NCI-H2171 (cell line): ENCODE measurements at regions not wholly inside any gene's neighbourhood (a gene's known extent, or its start where the extent isn't known, plus 50 kb on each side); places are given as distances from the start of the nearest gene placed in this dataset.
A peak's percentile ranks its signal among the peaks of the same experiment; 100 is the strongest.

Experiments used
- DNase-seq: peaks from one replicate; lab custom pipeline; 2025; lab: John Stamatoyannopoulos, UW

DNA sequence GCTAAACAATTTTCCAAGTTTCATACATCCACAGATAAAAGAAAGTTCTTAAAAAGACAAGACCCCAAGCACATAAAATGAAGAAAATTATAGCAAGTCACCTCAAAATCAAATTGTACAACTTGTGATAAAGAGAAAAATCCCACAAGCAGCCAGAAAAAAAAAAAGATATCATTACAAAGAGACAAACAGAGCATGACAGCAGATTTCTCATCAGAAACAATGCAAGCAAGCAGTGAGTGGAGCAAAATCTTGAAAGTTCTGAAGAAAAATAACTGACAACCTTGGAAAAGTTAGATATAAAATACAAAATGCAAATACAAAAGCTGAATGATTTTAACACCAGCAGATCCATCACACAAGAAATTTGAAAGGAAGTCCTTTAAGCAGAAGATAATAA lies 194.5 kb upstream of the SOX5 start:
- DNase-seq = no peak

DNA sequence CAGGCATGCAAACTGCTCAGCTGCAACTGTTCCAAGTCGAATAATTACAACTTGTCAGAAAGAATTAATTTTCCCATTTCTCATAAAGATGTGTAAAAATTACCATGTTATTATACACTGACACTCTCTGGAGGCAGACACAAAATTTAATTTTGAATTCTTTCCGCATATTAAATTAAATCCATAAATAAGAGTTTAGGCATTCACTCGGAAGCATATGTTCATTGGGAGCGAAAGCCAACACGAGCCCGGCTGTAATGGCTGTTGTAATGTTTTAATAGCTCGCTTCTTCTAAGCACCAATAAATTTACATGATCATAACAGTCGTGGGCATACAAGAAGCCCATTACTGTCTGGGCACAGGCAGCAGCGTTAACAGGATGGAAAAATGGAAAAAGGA lies 189.6 kb upstream of the SOX5 start:
- DNase-seq = no peak

DNA sequence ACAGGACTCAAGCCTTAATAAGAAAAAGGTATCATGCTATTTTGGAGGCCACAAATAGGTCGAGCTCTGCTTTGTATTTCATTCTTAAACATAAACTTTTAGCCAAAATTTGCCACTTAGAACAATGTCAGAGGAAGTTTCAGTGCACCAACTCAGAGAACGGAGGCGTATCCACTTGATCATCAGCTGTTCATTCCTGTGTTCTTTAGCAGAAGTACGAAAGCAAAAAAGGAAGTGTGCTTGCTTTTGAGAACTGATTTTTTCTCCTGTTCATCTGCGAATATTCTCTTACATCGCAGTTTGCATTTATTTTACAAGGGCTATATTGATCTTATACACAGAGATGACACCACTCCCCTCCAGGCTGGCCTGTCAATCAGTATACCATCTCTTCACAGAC lies 188.6 kb upstream of the SOX5 start:
- no peak for DNase-seq

DNA sequence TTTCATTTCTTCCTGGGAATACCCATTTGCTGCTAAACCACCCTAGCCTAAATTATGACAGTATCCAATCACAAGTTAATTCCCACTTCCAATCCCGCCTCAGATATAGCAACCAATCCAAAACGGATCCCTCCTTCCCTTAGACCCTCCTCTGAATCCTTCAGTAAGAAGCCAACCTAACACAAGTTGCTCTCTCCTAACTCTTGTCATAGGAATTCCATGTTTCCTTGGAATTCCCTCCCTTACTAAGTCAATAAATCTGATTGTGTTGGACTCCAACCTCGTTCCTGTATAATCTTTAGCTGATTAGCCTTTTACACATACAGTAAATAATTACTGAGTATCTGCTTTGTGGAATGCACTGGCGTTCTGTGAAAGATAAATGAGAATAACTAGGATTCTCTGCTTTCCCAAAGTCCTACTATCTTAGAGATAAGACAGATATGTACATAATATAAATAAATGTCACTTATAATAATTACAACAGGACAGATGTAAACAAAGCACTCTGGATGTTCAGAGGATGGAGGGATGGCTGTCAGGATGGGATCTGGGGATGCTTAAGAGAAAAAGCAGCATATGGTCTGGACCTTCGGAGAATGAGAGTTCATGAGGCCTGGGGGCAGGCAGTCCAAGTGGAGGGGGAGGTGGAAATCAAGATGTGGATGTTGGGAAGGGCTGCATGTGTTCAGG lies 185.8 kb upstream of the SOX5 start:
- DNase-seq = no peak

DNA sequence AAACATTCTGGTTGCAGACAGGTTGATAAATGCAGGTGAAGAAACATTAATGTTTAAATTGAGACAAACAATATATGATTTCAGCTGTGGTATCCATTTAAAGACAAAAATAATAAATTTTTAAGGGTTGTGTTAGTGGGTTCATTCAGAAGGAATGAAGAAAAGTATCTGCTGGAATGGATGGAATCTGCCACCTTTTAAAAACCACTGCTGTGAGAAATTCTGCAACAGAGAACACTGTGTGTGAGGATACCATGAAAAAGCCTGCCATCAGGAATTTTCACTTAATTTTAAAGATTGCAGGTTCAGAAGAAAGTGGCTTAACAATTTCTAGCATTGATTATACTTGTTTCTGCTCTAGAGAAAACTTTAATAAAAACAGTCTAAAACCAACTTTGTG lies 184.6 kb upstream of the SOX5 start:
- no peak for DNase-seq

DNA sequence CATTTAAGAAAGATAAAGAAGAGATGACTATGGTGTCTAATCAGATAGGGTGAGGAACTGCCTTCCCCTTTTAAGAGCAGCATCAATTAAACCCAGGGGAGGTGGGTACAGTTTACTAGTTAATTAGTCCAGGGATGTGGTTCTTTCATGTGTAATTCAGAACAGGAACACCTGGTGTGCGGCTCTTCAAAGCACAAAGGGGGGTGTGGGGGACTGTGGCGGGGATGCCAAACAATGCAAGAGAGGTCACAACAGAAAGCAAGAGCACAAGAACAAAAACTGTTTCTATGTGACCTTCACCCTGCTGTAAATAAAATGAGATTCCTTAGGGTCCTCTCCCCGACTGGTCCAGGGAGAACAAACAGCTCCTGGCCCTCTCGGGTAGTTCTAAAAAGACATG lies 183.9 kb upstream of the SOX5 start:
- peak; percentile 36 for DNase-seq

DNA sequence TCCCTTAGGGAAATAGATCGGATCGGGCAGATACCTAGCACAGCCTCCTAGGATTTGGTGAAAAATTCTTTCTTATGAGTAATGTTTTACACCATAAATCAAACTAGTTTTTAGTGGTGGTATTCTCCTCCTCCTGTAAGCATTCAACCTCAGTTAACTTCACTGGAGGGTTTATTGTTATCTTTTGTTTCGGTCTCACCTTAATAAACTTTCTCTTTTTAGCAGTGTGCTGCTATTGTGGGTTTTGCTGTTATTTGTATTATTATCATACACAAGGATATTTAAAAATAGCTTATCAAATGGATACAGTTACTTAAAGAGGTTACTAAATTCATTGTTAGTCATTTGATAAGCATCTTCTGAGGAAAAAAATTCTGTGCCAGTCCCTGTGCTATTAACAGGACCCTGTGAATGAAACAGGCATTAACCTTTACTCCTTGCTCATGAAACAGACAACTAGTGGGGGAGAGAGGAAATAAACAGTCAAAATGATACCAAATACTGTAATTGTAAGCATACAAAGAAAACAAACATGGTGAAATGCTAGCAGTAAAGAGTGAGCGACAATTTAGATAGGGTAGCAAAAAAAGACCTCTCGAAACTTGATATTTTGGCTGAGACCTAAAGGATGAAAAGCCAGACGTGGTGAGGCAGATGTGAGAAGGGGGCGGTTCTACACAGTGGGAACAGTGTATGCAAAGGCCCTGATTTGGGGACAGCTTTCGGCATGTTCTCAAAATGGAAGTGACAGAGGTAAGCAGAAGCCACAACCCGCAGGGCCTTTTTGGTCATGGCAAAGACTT lies 178.7 kb upstream of the SOX5 start:
- no peak for DNase-seq

DNA sequence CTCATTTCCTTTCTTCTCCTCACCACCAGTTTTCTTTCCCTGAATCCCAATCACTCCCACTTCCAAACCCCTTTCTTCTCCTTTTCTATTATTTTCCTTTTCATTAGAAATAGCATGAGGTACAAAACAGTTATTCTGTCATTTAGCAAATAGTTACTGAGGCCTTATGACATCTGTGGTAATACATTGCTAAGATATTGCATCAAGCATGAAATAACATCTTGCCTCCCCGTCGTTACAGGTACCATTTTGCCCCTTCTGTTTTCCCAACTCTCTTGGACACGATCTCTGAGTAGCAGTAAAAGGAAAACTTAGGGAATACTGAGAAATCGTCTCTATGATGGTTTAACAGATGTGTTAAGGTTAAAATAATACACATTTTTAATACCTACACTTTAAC lies 175.8 kb upstream of the SOX5 start:
- no peak for DNase-seq

DNA sequence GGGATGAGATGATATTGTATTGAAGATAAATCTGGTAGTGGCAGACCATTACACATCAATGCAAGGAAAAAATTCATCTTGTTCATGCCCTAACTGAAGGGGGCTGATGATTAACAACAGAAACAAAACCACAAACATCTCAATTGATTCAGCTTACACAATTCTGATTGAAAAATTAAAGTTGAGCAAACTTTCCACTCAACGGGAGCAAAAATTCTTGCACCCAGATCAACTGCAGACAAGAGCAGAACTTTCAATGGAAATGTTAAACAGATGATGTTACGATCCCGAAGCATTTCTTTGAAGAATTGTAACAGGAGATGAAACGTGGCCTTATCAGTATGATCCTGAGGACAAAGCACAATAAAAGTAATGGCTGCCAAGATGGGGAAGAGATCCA lies 172.4 kb upstream of the SOX5 start:
- DNase-seq = no peak

DNA sequence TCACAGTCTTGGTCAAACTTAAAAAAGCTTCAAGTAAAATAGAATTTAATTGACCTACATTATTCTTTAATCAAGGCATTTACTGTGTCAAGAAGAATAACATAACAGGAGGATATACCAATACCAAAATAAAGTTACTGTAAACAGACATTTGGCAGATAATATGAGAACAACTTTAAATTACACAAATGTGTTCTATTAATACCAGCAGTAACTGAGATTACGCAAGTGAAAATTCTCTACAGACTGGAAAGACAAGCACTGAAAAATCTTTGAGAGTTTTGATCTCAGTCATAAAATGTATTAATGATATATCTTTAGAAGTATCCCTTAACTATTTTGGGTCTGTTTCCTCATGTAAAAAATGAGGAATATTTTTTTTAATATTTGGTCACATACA lies 169.2 kb upstream of the SOX5 start:
- DNase-seq = no peak

DNA sequence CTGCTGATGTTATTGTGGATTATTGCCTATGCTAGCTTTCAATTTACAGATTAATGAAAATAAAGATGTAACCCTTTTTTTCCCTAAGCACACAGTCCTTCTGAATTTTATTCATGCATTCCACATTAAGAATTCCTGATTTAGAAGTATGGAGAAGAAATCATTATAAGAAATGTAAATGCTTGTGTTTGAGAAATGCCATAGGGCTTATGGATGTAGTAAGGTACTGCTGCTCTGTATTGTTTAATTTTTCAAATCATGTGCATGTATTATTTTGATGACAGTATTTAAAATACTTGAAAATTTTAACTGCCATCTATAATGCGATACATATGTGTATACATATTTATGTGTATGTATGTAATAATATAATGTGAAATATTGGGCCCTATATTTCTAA lies 167.1 kb upstream of the SOX5 start:
- DNase-seq = no peak

DNA sequence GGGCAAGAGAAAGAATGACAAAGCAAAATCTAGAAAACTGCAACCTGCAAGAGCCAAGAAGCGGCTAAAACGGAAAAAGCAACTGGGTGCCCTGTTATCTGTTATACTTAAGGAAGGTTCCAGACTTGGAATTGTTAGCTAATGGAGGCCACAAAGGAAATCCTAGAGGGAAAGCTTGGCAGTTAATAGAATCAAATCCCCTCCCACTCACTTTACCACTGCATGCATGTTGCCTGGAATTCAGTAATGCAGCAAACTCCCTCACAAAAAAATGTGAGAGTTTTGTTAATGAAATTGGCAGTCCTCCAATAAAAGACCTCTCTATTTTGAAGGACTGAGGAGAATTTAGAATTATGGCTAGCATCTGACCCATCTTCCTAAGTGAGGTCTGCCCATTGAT lies 164.2 kb upstream of the SOX5 start:
- DNase-seq = no peak

DNA sequence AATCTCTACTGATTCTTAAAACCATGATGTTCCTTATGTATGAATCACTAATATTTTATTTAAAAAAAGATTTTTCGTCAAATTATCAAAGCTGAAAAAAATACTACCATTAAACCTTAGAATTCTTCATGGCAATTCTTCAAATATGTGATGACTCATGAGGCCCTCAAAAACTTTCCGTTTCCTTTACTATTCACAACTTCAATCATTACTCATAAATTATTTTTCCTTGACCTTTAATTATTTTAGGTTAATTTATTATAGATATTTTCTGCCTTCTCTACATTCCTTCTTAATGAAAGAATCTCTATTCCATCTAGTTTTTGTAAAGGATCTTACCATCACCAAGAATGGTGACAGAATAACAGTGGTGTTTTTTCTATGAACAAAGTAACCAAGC lies 162.1 kb upstream of the SOX5 start:
- DNase-seq = no peak

DNA sequence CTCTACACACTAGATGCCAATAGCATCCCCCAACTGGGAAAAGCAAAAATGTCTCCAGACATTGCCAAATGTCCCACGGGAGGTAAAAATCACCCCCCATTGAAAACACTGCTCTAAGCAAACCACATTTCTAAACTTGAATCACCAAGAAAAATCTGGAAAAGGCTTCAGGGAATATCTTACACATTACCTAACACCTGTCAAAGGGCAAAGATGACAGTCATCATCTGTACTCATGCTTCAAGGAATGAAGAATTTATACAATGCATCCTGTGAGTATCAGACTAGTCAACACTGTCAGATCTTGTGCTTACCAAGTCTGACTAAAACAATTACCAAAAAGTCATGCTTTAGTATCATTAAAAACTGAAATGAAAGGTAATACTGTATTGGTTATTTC lies 161.6 kb upstream of the SOX5 start:
- DNase-seq = no peak

DNA sequence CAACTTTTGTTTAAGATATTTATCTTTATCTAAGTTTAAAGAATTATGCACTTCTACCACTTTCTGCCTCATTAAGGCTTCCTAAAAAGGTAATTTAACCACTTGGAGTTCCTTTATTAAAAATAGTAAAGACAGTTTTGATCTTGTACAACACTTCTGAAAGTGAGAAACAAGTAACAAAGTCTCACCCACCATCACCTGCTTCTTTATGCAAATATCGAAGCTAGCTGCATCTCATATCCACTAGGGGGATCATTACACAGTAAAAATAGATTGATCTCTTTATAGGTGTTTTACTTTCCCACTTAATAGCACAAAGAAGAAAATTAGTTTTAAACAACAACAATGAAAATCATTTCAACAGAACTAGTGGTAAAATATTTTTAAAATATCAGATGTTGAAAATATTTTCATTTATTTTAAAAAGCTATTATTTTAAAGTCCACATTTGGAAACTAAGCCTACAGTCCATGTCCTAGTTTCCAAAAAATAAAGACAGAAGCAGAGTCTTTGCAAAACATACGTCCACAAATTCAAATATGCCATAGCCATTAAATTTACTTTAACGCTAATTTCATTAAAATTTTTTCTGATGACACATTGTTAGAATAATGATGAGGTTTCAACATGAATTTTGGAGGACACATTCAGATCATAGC lies 160.0 kb upstream of the SOX5 start:
- peak; percentile 4 for DNase-seq

DNA sequence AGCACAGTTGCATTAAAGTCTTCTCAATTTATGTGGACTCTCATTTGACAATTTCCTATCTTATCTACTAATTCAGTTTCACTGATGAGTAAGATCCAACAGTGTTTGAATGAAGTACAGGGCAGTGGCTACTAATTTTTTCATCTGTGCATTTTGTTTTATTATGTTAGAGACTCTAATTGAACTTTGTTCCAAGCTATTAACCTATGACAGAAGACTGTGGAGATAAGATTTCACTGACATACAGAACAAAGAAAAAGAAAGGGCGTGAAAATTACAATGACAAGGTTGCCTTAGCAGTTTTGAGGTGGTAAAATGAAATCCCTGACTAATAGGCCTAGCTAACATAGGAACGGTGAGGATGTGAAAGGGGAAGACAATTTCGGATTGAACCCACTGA lies 153.2 kb upstream of the SOX5 start:
- no peak for DNase-seq

DNA sequence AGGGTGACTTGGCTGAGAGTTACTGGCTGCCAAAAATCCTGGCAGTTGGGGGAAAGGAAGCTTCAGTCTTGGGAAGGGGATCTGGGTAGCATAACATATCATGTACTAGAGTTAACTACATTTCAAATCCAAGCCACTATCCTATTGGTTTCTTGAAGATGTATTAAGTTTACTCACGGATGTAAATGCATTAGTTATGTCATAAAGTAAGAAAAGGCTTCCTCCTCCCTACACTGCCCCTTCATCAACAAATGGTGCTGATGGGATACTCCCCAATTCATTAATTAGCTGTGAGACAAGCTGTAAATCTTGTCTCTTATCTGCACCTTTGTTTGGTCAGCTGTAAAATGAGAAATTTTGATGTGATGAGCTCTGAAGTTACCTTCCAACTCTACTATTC lies 150.1 kb upstream of the SOX5 start:
- DNase-seq = no peak

DNA sequence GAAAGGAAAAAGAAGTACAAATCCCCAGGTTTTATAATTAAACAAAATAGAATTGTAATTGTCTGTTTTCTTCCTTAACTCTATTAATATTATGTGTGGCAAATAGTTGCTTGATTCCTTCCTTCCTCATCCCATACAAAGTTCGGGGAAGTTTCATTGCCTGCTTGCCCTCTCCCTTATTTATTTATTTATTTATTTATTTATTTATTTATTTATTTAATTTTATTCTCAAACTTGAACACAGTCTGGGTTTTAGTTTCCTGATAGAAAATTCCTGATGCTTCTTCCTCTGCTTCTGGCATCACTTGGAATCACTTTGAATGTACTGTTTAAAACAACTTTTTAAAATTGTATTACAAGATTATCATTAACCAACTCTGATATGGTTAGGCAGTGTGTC lies 145.8 kb upstream of the SOX5 start:
- DNase-seq = no peak

DNA sequence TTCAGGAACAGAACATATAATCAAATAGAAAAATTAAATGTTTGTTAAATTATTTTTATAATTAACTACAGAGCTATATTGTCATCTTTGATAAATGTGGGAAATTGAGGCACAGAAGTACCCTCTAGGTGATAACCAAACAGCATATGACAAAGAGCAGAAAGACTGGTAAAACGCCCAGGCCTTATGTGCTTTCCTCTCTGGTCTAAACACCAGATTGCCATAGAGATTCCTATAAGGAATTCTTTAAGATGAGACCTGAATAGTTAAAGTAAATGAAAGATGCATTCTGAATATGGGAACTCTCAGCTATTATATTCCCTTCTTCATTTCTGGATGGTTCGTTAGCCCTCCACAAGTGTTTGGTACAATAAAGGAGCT lies 140.0 kb upstream of the SOX5 start:
- no peak for DNase-seq

DNA sequence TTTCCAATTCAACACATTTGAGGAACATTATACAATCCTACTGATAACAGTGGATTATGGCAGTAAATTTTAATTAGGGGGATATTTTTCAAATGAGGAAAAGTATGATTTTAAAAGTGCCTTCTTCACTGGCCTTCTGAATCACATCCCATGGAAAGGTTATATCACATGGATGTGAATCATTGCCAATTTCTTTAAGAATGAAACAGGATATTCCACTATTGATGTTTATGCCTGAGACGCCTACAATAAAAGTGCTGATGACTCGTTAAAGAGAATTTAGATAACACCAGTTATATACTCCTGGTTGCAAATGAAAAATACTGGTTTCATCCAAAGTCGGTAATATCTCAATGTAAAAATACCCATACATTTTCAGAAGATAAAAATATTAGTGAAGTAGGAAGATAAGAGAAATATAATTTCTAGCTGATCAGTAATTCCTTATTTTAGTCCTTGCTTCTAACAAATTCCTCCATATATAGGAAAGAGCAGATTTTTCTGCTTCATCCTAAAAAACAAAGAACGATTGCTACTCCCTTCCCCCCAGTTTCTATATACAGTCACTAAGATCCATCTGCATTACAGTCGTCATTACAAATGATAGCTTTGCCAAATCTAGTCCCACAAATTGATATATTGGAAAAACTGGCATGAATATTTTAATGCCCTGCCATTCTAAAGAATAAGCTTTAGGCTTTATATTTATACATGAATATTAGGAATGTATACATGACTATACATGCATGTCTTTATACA lies 139.5 kb upstream of the SOX5 start:
- no peak for DNase-seq

DNA sequence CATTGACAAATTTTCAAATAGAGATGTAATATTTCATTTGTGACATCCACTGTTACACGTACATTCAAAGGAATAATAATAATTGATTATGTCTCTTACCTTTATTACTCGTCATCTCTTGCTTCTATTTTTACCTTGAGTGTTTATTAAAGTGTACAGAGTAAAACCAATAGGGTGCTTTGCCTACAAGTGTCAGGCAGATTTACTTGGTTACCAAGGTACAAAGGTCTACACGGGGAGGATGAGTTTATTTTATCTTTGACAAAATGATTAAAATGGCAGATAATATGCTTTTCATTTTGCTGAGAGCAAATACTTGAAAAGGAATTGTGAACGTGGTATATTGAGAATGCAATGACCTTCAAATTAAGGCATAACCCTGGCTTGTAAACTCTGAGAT lies 137.8 kb upstream of the SOX5 start:
- DNase-seq = no peak

DNA sequence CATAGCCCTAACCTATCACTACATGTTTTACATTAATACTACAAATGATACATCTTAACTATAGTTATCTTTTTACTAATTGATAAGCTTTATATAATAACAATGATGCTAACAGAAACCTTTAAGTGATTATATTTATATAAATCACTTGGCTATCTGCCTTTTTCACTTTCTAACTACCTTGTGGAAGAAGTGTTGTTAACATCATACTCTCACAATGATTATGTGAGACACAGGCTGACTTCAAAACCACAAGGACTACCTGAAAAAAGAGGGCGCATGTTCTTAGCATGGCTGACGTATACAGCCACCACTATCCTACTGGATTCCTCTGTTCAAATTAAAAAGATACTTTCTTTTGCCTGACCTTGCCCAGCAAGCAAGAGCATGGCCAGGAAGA lies 135.3 kb upstream of the SOX5 start:
- no peak for DNase-seq

DNA sequence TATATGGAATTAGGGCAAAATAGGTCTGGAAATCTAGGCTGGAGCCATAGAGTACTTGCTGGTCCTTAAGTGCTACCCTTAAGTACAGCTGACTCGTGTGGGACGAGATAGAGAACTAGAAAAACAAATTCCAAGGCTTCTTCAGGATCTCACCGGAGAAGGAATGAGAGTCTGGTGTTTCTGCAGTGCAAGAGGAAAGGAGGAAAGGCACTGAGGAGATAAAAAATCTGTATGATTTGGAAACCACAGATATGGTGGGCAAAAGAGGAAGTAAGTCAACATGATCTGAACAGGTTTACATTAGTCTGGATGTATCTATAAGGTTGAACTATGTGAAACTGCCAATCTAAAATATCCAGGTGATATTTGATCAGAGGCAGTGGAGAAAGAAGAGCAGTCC lies 134.4 kb upstream of the SOX5 start:
- no peak for DNase-seq
